ENCODE measurements at regions not wholly inside any gene's neighbourhood (a gene's known extent, or its start where the extent isn't known, plus 50 kb on each side); places are given as distances from the start of the nearest gene placed in this dataset.
A peak's percentile ranks its signal among the peaks of the same experiment; 100 is the strongest.

- CTCF ChIA-PET, result no interaction called here
Observed at GRCh38 chr1:240033406-240033805, 58.3 kb upstream of the FMN2 start.

More at GRCh38 chr1:240033406-240033805, 58.3 kb upstream of the FMN2 start:
- Histone ChIP-seq H3K9ac (ENCODE audit: low read depth, low read length) (no peak overlapping the region), H3K4me2 (ENCODE audit: low read depth, low read length) (no peak overlapping the region), H3K27me3 (ENCODE audit: control insufficient read depth, insufficient read depth, low read length) (no peaks in the 10 kb centered on the region), H2BK120ac (ENCODE audit: low read depth, low read length) (peak overlapping the region; percentile 36; the same call in 1 of the 2 replicates), H4K8ac (ENCODE audit: low read depth in 2 of 2, low read length in 2 of 2) (no peak overlapping the region), H3K36me3 (ENCODE audit: control insufficient read depth, insufficient read depth, low read length) (no peaks in the 10 kb centered on the region), H2BK15ac (ENCODE audit: low read depth, low read length) (peak overlapping the region; percentile 67; the same call in 1 of the 3 replicates), H2BK5ac (ENCODE audit: low read depth, low read length, poor library complexity, severe bottlenecking) (no peak overlapping the region), H3K79me1 (ENCODE audit: low read depth in 1 of 2, low read length in 2 of 2) (no peaks in the 10 kb centered on the region; a peak in 1 of 4 replicates), H4K20me1 (ENCODE audit: insufficient read depth, low read length) (no peaks in the 10 kb centered on the region), H3K9me3 (ENCODE audit: control insufficient read depth, insufficient read depth, low read length) (no peaks in the 10 kb centered on the region), H3K14ac (replicated peaks; ENCODE audit: low read depth, low read length) (no peak overlapping the region), H2AK5ac (ENCODE audit: low read depth, low read length) (no peak overlapping the region), H3K9me1 (ENCODE audit: insufficient read depth, low read length) (0 out of 2 replicates have a peak, but pooled peaks cover 3% of the 10 kb centered on the region), H2AK9ac (replicated peaks; ENCODE audit: low read depth, low read length, poor library complexity) (no peak overlapping the region), H4K91ac (ENCODE audit: insufficient read depth, low read depth, low read length) (no peak overlapping the region), H2AFZ (replicated peaks; ENCODE audit: low read length, poor library complexity) (no peak overlapping the region), H4K5ac (ENCODE audit: low read depth, low read length) (peak overlapping the region; percentile 74; the same call in 1 of the 2 replicates), H3K18ac (ENCODE audit: low read depth, low read length) (peak overlapping the region; percentile 96; the same call in 1 of the 2 replicates), H3K4me1 (ENCODE audit: control insufficient read depth, insufficient read depth, low read length) (peaks cover 10% of the 10 kb centered on the region), H3K56ac (ENCODE audit: extremely low read depth, insufficient read depth, low read length) (0 out of 2 replicates have a peak overlapping the region, but pooled peaks have one; percentile 3), H3K4me3 (ENCODE audit: insufficient read depth, low read depth, low read length) (no peak overlapping the region), H3K4ac (ENCODE audit: low read depth, low read length) (peak overlapping the region; percentile 6; the same call in 1 of the 2 replicates), H3K27ac (ENCODE audit: insufficient read depth, low read length) (no peak overlapping the region), H3K23ac (ENCODE audit: low read depth, low read length) (no peak overlapping the region), H2BK20ac (ENCODE audit: low read depth, low read length) (peak overlapping the region; percentile 44)
- POLR2A ChIA-PET (ENCODE audit: unreplicated experiment), result no interaction called here
- intact Hi-C loops (cut with micrococcal nuclease), result no loop called here
- ATAC-seq (ENCODE audit: low read depth) (no peak), DNase-seq (no peak)
- in situ Hi-C loops (cut with MboI; ENCODE audit: low sequenced_read_pairs), result loop anchor here (5.0 kb wide), 2 partner anchors 119 to 579 kb away; partner anchors contain the start of gene GREM2
- BruUV-seq (replicated peaks), result no TSS peak
- WGBS, 2 experiments (ENCODE audit: extremely low coverage in 2 of 2, insufficient read length in 1 of 2), result no CpG with 5 or more reads among the region's 3 CpGs
- no peak for TF ChIP-seq NFE2L2 (IDR thresholded peaks at IDR 0.05; ENCODE audit: low read depth, low read length)
- dilution Hi-C loops (cut with HindIII; ENCODE audit: low sequenced_read_pairs, unreplicated experiment), result loop anchor here (25.0 kb wide), 1 partner anchor 154 kb away; no protein-coding TSS in a partner anchor

All from IMR-90 (cell line).